IPS-NIHi7 (cell line): ENCODE measurements at regions not wholly inside any gene's neighbourhood (a gene's known extent, or its start where the extent isn't known, plus 50 kb on each side); places are given as distances from the start of the nearest gene placed in this dataset.

Experiments
- DNase-seq: peaks from one replicate; pipeline ENCODE4 v3.0.0; 2012; ENCODE audit warnings: mixed read lengths; ENCODE audit errors: extremely low spot score

DNA sequence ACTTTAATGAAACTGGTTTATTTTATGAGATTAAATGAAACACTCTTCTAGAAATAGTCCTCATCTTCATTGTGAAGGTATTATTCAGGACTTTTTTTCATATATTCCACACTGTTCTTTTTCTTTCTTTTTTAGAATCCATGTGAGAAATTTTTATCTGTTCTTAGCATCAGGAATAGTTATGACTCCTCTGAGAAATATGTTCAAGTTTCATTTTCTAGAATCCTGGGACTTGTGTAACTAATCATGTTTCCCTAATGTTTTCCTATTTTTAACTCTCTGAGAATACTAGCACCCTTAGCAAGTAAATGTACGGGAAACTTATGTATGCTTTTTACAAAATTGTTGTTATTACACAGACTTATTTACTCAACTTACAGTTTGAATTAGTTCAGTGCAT, 407.8 kb downstream of the CBLN4 start:
- DNase-seq, result no peak

DNA sequence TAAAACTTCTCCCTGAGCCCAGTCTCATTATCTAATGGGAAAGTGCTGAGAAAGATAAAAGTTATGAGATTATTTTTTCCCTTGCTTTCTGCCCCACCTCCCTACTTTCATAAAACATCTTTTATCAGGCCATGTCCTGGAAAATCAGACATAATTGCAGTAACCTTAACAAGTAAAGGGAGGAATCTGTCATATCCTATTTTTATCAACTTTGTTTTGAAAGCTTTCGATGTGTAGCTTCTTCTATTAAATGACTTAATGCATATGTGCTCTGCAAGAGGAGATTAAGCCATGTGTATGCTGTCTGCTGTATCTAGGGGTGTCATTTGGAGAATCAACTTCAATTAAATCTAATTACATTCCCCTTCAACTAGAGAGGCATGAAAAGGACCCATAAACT, 408.9 kb downstream of the CBLN4 start:
- no peak for DNase-seq

- no peak for DNase-seq
These were observed 412.5 kb downstream of the CBLN4 start for GRCh38 chr20:55592866-55593265.

DNA sequence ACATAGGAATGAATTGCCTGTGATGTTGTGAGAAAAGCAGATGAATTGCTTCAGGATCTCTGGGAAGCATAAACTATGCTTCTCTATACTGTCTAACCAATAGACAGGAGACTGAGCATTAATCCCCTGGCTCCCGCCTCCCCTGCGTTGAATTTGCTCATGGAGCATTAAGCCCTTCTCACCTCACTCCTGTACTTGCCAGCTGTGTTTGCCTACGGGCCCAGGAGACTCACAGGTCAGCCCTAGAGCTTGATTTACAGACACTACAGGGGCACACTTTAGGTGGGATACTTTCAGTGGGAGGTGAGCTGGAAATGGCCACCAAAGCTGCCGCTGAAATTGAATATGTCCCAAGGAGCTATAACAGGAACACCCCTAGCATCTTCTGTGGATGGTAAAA, 418.7 kb downstream of the CBLN4 start:
- no peak for DNase-seq

DNA sequence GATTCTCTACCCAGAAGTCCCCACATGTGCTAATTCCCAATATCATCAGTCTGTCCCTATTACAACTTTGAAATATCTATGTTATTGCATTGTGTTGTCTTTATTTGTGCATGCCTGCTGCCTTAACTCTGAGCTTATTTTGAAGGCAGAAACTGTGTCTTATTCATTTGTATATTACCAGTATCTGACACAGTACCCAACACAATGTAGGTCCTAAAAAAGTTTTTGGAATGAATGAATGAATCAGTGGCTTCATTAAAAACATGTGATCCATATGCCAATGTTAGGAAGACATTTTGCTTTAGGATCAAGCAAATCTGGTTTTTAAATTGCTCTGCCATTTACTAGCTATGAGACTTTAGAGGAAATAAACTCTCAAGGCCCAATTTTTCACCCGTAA, 420.4 kb downstream of the CBLN4 start:
- no peak for DNase-seq

GRCh38 chr20:55584307-55584706, 421.0 kb downstream of the CBLN4 start:
- no peak for DNase-seq

GRCh38 chr20:55583036-55583435, 422.3 kb downstream of the CBLN4 start:
- no peak for DNase-seq

GRCh38 chr20:55582498-55582897, 422.8 kb downstream of the CBLN4 start:
- DNase-seq, result no peak

- no peak for DNase-seq
These were observed 423.8 kb downstream of the CBLN4 start for GRCh38 chr20:55581519-55581918.

DNA sequence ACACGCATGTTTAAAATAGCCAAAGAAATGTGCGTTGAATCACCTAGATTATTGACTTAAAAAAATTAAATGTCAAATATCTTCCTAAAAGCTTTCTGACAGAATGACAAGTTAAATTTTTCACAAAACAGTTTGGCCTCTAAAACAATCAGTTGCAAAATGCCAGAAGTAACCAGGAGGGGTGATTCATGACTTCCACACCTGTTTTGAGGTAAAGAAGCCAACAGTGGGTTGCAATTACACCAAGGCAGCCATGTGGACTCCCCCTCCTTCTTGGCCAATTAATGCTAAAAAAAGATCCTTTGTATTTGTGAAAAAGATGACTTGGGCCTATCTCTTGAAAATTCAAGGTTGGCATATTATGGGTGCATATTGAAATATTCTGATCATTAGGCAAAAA, 424.8 kb downstream of the CBLN4 start:
- no peak for DNase-seq

GRCh38 chr20:55579802-55580201, 425.5 kb downstream of the CBLN4 start:
- no peak for DNase-seq

DNA sequence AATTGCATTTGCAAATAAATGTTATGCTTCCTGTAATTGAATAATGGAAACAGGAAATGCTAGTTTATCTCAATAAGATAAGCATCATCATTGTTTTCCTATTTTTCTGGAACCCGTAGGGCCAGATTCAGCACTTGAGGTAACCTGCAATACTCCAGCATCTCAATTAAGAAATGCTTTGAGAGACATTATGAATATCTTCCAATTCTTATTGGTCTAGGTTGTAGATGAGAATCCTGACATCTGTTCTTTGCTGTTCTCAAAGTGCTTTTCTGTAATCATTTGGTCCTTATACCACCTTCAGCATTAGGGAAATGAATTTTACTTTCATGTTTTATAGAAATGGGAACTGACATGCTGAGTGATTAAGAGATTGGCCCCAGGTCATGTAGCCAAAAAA, 428.3 kb downstream of the CBLN4 start:
- no peak for DNase-seq

GRCh38 chr20:55569084-55569483, 436.2 kb downstream of the CBLN4 start:
- no peak for DNase-seq

- DNase-seq, result no peak
These were observed 437.5 kb downstream of the CBLN4 start for GRCh38 chr20:55567826-55568225.

- no peak for DNase-seq
These were observed 440.1 kb downstream of the CBLN4 start for GRCh38 chr20:55565096-55565773.

GRCh38 chr20:55561259-55561658, 444.1 kb downstream of the CBLN4 start:
- no peak for DNase-seq

DNA sequence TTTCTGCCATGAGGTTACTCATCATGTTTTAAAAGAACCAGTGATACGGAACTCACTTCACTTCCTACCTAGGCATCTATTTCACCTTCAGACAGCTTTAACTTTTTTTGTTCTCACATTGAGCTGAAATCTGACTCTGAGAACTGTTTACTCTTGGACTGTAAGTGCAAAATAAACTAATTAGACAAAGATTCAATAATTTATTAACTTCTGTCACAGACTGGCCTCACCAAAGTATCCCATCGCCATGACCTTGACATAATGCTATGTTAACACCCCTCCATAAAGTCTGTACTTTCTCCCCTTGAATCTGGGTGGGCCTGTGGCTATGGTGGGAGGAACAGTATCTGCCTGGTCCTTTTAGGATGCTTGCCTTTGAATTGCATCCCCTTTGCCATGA, 448.1 kb downstream of the CBLN4 start:
- no peak for DNase-seq

DNA sequence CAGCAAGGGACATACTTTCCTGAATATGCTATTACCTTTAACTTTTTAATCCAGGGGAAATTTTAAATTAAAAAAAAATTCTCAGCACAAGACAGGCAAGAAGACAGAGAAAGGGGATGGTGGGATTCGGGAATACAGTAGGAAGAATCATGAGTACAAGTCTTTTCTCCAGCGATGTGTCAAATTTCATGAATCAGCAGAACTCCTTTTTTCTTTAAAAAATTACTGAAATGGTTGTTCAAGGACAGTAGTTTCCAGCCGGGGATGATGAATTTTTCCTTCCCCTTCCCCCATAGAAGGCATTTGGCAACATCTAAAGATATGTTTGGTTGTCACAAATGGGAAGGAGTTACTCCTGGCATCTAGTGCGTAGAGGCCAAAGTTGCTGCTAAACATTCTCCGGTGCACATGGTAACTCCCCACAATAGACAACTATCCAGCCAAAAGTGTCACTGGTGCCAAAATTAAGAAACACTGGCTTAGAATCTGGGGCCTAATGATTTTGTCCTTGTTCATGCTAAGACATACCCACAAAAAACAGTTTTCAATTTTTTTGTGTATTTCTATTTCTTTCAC, 450.2 kb downstream of the CBLN4 start:
- no peak for DNase-seq

GRCh38 chr20:55544638-55545037, 460.7 kb downstream of the CBLN4 start:
- no peak for DNase-seq

DNA sequence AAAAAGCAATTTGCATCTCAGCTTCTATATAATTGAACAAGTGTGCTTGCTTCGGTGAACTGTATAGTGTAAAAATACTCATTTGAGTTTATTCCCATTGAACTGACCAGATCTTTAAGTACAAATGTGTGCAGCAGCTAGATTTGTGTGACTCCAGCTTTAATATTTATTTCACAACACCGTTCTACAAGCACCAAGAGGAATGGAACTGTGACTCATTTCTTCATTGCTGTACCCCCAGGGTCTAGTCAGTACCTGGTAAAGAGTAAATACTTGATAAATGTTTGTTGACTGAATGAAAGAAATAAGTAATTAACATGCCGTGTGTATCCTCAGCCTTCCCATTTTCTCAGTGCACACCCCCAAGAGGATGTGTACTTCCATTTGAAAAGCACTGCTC, 464.8 kb downstream of the CBLN4 start:
- no peak for DNase-seq

DNA sequence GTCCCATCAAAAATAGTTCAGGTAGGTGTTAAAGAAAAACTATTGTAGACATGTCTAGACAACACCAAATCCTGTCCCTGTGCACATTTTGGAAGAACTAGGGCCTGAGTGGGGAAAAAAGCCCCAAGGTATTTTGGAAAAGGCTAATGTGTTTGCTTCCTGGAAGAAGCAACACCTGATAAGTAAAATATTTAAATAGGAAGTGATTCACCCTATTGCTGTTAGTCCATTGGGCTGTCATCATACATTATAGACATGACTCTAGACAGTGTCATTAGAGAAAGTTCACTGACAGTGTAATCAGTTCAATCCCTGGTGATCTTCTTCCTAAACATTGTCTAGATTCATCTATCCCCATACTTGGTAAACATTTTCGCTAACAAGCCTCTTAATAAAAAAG, 465.3 kb downstream of the CBLN4 start:
- DNase-seq, result no peak

- no peak for DNase-seq
These were observed 466.9 kb downstream of the CBLN4 start for GRCh38 chr20:55538261-55538908.

DNA sequence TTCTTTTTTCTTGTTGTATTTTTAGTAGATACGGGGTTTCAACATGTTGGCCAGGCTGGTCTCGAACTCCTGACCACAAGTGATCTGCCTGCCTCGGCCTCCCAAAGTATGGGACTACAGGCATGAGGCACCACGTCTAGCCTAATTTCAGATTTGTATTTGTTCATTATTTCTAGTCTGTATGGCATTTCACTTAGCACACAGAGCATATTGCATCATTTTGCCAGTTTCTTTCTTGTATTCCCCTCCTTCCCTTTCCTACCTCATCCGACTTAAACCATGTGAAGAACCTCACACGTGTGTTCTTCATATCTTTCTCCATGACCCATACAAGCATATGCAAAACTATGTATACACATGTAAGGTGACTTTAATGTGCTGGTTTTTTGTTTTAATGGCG, 470.0 kb downstream of the CBLN4 start:
- DNase-seq, result no peak

DNA sequence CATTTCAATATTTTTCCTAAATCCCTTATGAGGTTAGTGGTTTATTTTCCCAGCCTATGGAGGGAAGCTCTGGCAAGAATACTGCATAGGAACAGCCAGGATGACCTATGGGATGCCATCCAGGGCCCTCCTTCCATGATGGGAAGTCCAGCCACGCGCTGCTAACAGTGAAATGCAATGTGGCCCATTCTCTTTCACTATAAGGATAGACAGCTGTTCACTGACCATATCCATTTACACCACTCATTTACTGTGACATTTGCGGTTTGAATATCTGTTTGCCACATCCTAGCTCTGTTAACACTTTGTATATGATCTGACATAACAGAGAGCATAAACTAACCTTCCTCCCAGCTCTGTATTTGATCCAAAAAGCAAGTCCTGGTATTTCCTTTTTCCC, 471.7 kb downstream of the CBLN4 start:
- DNase-seq, result no peak
